ENCODE measurements at regions not wholly inside any gene's neighbourhood (a gene's known extent, or its start where the extent isn't known, plus 50 kb on each side); places are given as distances from the start of the nearest gene placed in this dataset.
A peak's percentile ranks its signal among the peaks of the same experiment; 100 is the strongest.

GRCh38 chr3:188080091-188080490 lies 73.9 kb upstream of the LPP start:
- no peaks in the 10 kb centered on the region for H3K36me3 ChIP-seq
- no peak for DNase-seq
- H3K4me1 ChIP-seq: peaks cover 25% of the 10 kb centered on the region
- intact Hi-C loops (cut with micrococcal nuclease): no loop called here
- H3K27ac ChIP-seq (replicated peaks): no peak overlapping the region
- no peak overlapping the region for H3K4me3 ChIP-seq
- TF ChIP-seq CTCF (IDR thresholded peaks at IDR 0.05; ENCODE audit: borderline replicate concordance): no peak
- H3K9me3 ChIP-seq (replicated peaks): peaks cover 8% of the 10 kb centered on the region
- no peaks in the 10 kb centered on the region for H3K27me3 ChIP-seq (ENCODE audit: low read depth)

GRCh38 chr3:188082031-188082430 lies 71.9 kb upstream of the LPP start:
- no peak overlapping the region for H3K4me3 ChIP-seq
- intact Hi-C loops (cut with micrococcal nuclease): no loop called here
- no peak for DNase-seq
- H3K4me1 ChIP-seq: peaks cover 8% of the 10 kb centered on the region
- TF ChIP-seq CTCF (IDR thresholded peaks at IDR 0.05; ENCODE audit: borderline replicate concordance): no peak
- H3K27me3 ChIP-seq (ENCODE audit: low read depth): no peaks in the 10 kb centered on the region
- H3K27ac ChIP-seq (replicated peaks): peak overlapping the region; percentile 57
- H3K9me3 ChIP-seq (replicated peaks): peaks cover 8% of the 10 kb centered on the region
- H3K36me3 ChIP-seq: no peaks in the 10 kb centered on the region

- DNase-seq: no peak
- no peak overlapping the region for H3K4me3 ChIP-seq
- H3K27ac ChIP-seq (replicated peaks): peak overlapping the region; percentile 57
- intact Hi-C loops (cut with micrococcal nuclease): no loop called here
- no peak for TF ChIP-seq CTCF (IDR thresholded peaks at IDR 0.05; ENCODE audit: borderline replicate concordance)
- no peaks in the 10 kb centered on the region for H3K36me3 ChIP-seq
- H3K9me3 ChIP-seq (replicated peaks): peaks cover 8% of the 10 kb centered on the region
- H3K27me3 ChIP-seq (ENCODE audit: low read depth): no peaks in the 10 kb centered on the region
- H3K4me1 ChIP-seq: peaks cover 8% of the 10 kb centered on the region
Measured at GRCh38 chr3:188082450-188082849, 71.5 kb upstream of the LPP start.

- H3K4me3 ChIP-seq: no peak overlapping the region
- H3K9me3 ChIP-seq (replicated peaks): peaks cover 8% of the 10 kb centered on the region
- DNase-seq: no peak
- intact Hi-C loops (cut with micrococcal nuclease): no loop called here
- no peak for TF ChIP-seq CTCF (IDR thresholded peaks at IDR 0.05; ENCODE audit: borderline replicate concordance)
- H3K27me3 ChIP-seq (ENCODE audit: low read depth): no peaks in the 10 kb centered on the region
- H3K27ac ChIP-seq (replicated peaks): peak overlapping the region; percentile 57
- H3K4me1 ChIP-seq: peaks cover 8% of the 10 kb centered on the region
- no peaks in the 10 kb centered on the region for H3K36me3 ChIP-seq
Measured at GRCh38 chr3:188083011-188083410, 70.9 kb upstream of the LPP start.

- H3K36me3 ChIP-seq: no peaks in the 10 kb centered on the region
- intact Hi-C loops (cut with micrococcal nuclease): no loop called here
- no peak for DNase-seq
- H3K9me3 ChIP-seq (replicated peaks): peaks cover 6% of the 10 kb centered on the region
- no peak overlapping the region for H3K4me3 ChIP-seq
- no peak overlapping the region for H3K27ac ChIP-seq (replicated peaks)
- TF ChIP-seq CTCF (IDR thresholded peaks at IDR 0.05; ENCODE audit: borderline replicate concordance): no peak
- H3K27me3 ChIP-seq (ENCODE audit: low read depth): no peaks in the 10 kb centered on the region
- peaks cover 12% of the 10 kb centered on the region for H3K4me1 ChIP-seq
Measured at GRCh38 chr3:188084752-188085583, 69.0 kb upstream of the LPP start.

Measured in left ventricle myocardium inferior (tissue), 1 donor.